HG02943 (cell line): ENCODE measurements at regions not wholly inside any gene's neighbourhood (a gene's known extent, or its start where the extent isn't known, plus 50 kb on each side); places are given as distances from the start of the nearest gene placed in this dataset.

Experiments used
- ATAC-seq: cut with Tn5 transposase; IDR thresholded peaks from one replicate; pipeline ENCODE4 v1.9.1; 2021; ENCODE audit warnings: mild to moderate bottlenecking, low read depth, moderate library complexity; ENCODE audit not compliant: unreplicated experiment

- no peak for ATAC-seq
Observed at GRCh38 chr7:138405496-138405895, 54.6 kb upstream of the TRIM24 start.

DNA sequence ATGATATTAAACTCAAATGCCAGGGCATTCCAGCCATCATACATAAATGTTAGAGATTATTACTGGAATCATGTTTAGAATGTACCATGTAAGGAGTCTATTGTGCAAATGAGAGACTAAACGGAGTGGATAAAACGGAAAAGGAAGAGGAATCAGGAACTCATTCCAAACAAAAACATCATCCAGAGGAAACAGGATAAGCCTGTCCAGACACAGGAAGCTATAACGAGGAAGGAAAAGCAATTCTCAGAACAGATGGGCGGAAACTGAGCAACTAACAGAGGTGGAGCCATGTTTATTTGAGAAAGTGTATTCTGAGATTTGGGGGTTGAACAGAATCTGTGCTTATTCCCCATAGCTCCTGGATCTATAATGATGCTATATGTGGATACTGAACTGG, 52.3 kb upstream of the TRIM24 start:
- no peak for ATAC-seq
